ENCODE measurements at regions not wholly inside any gene's neighbourhood (a gene's known extent, or its start where the extent isn't known, plus 50 kb on each side); places are given as distances from the start of the nearest gene placed in this dataset.

DNA sequence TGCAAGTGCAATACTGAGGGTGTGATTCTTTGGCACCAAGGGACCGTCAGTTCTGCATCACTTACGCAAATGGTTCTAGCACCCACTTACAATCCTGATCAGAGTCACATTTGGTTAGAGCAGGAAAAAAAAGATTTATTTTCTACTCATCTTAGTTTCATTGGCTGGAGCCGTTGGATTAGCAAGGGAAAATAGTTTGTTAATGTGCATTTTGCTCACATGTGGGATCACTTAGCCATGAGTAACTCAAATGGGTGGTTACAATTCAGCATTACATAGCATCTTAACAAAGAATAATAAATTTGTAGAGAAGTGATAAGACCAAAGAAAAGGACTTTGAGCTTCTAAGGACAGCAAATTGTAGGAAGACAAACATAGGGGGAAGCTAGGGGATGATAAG lies 216.9 kb downstream of the AUH start:
- Histone ChIP-seq H3K9me1 (replicated peaks; ENCODE audit: control insufficient read depth, extremely low read depth, insufficient read depth, low read length) (no peaks in the 10 kb centered on the region), H3K9ac (replicated peaks; ENCODE audit: extremely low read depth, insufficient read depth, low read length) (no peak overlapping the region), H3K36me3 (ENCODE audit: control insufficient read depth in 2 of 2, extremely low read depth in 1 of 2, insufficient read depth in 2 of 2, low read length in 2 of 2) (no peaks in the 10 kb centered on the region), H2AFZ (ENCODE audit: low read depth, low read length) (no peak overlapping the region), H3K27me3 (ENCODE audit: control insufficient read depth in 2 of 2, insufficient read depth in 2 of 2, low read length in 2 of 2) (peaks cover 0 to 2% of the 10 kb centered on the region in 2 experiments), H3K27ac (ENCODE audit: insufficient read depth, low read depth, low read length) (no peak overlapping the region), H3K4me2 (ENCODE audit: insufficient read depth, low read length) (no peak overlapping the region), H3K4me1 (ENCODE audit: control insufficient read depth, extremely low read depth, insufficient read depth, low read length) (no peaks in the 10 kb centered on the region), H3K4me3 (replicated peaks in 1 of 3; ENCODE audit: insufficient read depth in 1 of 3, low read depth in 1 of 3, low read length in 3 of 3) (no peak overlapping the region), H3K79me2 (ENCODE audit: control insufficient read depth, insufficient read depth, low read length) (no peaks in the 10 kb centered on the region), H3K9me3 (replicated peaks; ENCODE audit: control insufficient read depth, insufficient read depth, low read length) (no peaks in the 10 kb centered on the region), H4K20me1 (replicated peaks; ENCODE audit: control insufficient read depth, extremely low read depth, insufficient read depth, low read length) (no peaks in the 10 kb centered on the region)
- no TSS peak for BruUV-seq (replicated peaks)
- intact Hi-C loops (cut with micrococcal nuclease) (no loop called here), dilution Hi-C loops (cut with MboI; ENCODE audit: extremely low pct_ligation_motif_present, low sequenced_read_pairs) (no loop called here)
- no peak for TF ChIP-seq JUN (IDR thresholded peaks at IDR 0.05; ENCODE audit: borderline replicate concordance, insufficient read depth, insufficient read length, low read depth)
- TF ChIP-seq, protein P1, sequence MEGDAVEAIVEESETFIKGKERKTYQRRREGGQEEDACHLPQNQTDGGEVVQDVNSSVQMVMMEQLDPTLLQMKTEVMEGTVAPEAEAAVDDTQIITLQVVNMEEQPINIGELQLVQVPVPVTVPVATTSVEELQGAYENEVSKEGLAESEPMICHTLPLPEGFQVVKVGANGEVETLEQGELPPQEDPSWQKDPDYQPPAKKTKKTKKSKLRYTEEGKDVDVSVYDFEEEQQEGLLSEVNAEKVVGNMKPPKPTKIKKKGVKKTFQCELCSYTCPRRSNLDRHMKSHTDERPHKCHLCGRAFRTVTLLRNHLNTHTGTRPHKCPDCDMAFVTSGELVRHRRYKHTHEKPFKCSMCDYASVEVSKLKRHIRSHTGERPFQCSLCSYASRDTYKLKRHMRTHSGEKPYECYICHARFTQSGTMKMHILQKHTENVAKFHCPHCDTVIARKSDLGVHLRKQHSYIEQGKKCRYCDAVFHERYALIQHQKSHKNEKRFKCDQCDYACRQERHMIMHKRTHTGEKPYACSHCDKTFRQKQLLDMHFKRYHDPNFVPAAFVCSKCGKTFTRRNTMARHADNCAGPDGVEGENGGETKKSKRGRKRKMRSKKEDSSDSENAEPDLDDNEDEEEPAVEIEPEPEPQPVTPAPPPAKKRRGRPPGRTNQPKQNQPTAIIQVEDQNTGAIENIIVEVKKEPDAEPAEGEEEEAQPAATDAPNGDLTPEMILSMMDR (IDR thresholded peaks at IDR 0.05; ENCODE audit: extremely low read depth in 1 of 2, insufficient read depth in 1 of 2, low read depth in 1 of 2, low read length in 2 of 2), result no peak
- TF ChIP-seq FOS (IDR thresholded peaks at IDR 0.05; ENCODE audit: borderline replicate concordance, insufficient read depth, low read length), result no peak
- no peak for TF ChIP-seq EZH2 (IDR thresholded peaks at IDR 0.05; ENCODE audit: borderline replicate concordance, low read depth, low read length, severe bottlenecking)
- TF ChIP-seq, protein P2, sequence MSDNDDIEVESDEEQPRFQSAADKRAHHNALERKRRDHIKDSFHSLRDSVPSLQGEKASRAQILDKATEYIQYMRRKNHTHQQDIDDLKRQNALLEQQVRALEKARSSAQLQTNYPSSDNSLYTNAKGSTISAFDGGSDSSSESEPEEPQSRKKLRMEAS (IDR thresholded peaks at IDR 0.05; ENCODE audit: insufficient read depth, insufficient read length), result no peak
- no peak for TF ChIP-seq POLR2AphosphoS5 (IDR thresholded peaks at IDR 0.05; ENCODE audit: insufficient read depth, low read depth, low read length)
- no peak for TF ChIP-seq GATA2 (IDR thresholded peaks at IDR 0.05; ENCODE audit: insufficient read depth, insufficient read length, low read depth, low read length)
- no peak for TF ChIP-seq POLR2A (IDR thresholded peaks at IDR 0.05; ENCODE audit: low read depth, low read length)
- no peak for TF ChIP-seq MYC (IDR thresholded peaks at IDR 0.05; ENCODE audit: low read depth, low read length)
- DNase-seq (ENCODE audit: low read depth, low spot score), result no peak
- ChIA-PET POLR2A (no interaction called here), CTCF (no interaction called here)
- no peak for FAIRE-seq
